ENCODE measurements at regions not wholly inside any gene's neighbourhood (a gene's known extent, or its start where the extent isn't known, plus 50 kb on each side); places are given as distances from the start of the nearest gene placed in this dataset.

DNA sequence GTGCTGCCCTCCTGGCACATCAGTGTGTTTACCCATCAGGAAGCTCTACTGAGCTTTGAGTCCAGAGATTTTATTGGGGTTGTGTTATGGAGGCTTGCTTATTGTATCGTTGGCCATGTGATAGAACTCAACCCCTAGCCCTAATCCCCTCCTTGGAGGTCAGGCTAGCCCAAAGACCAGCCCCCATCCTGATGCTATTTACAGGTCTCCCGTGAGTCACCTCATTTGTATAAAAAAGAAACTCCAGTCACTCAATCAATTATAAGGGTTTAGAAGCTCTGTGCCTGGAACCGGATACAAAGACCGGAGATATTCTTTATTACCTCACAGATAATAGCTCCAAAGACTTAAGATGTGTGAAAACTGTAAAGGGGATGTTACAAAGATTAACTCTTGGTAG lies 405.9 kb downstream of the CNTNAP4 start:
- ChIA-PET CTCF (no interaction called here), POLR2A (ENCODE audit: low non-redundant PET) (no interaction called here)
- no peak overlapping the region for H3K4me3 ChIP-seq (ENCODE audit: low read depth, low read length, poor library complexity, severe bottlenecking)
- H3K36me3 ChIP-seq (ENCODE audit: insufficient read depth, low read length, poor library complexity, severe bottlenecking): no peaks in the 10 kb centered on the region
- BruUV-seq (replicated peaks): no TSS peak
- H3K27ac ChIP-seq (ENCODE audit: low read depth, low read length, poor library complexity, severe bottlenecking): no peak overlapping the region
- no peak for DNase-seq (ENCODE audit: low spot score)
- H3K27me3 ChIP-seq (replicated peaks; ENCODE audit: insufficient read depth, low read depth, low read length, poor library complexity): peaks cover 5% of the 10 kb centered on the region
- H3K4me1 ChIP-seq (ENCODE audit: insufficient read depth, low read length, poor library complexity, severe bottlenecking): no peaks in the 10 kb centered on the region
- TF ChIP-seq EZH2 (IDR thresholded peaks at IDR 0.05; ENCODE audit: borderline replicate concordance, low read depth, low read length, poor library complexity, severe bottlenecking) (no peak), CTCF (conservative IDR thresholded peaks at IDR 0.05; ENCODE audit: low read depth, low read length) (no peak)
- intact Hi-C loops (cut with micrococcal nuclease; ENCODE audit: unreplicated experiment): no loop called here
- no peaks in the 10 kb centered on the region for H3K9me3 ChIP-seq (ENCODE audit: low read depth, low read length, poor library complexity, severe bottlenecking)

- no peaks in the 10 kb centered on the region for H3K27me3 ChIP-seq (replicated peaks; ENCODE audit: insufficient read depth, low read depth, low read length, poor library complexity)
- no peaks in the 10 kb centered on the region for H3K4me1 ChIP-seq (ENCODE audit: insufficient read depth, low read length, poor library complexity, severe bottlenecking)
- CTCF ChIA-PET: no interaction called here
- POLR2A ChIA-PET (ENCODE audit: low non-redundant PET): no interaction called here
- no peak overlapping the region for H3K27ac ChIP-seq (ENCODE audit: low read depth, low read length, poor library complexity, severe bottlenecking)
- H3K36me3 ChIP-seq (ENCODE audit: insufficient read depth, low read length, poor library complexity, severe bottlenecking): no peaks in the 10 kb centered on the region
- TF ChIP-seq EZH2 (IDR thresholded peaks at IDR 0.05; ENCODE audit: borderline replicate concordance, low read depth, low read length, poor library complexity, severe bottlenecking) (no peak), CTCF (conservative IDR thresholded peaks at IDR 0.05; ENCODE audit: low read depth, low read length) (no peak)
- BruUV-seq (replicated peaks): no TSS peak
- DNase-seq (ENCODE audit: low spot score): no peak
- no peaks in the 10 kb centered on the region for H3K9me3 ChIP-seq (ENCODE audit: low read depth, low read length, poor library complexity, severe bottlenecking)
- no peak overlapping the region for H3K4me3 ChIP-seq (ENCODE audit: low read depth, low read length, poor library complexity, severe bottlenecking)
- intact Hi-C loops (cut with micrococcal nuclease; ENCODE audit: unreplicated experiment): no loop called here
Measured at GRCh38 chr16:76696876-76697275, 419.7 kb downstream of the CNTNAP4 start.

DNA sequence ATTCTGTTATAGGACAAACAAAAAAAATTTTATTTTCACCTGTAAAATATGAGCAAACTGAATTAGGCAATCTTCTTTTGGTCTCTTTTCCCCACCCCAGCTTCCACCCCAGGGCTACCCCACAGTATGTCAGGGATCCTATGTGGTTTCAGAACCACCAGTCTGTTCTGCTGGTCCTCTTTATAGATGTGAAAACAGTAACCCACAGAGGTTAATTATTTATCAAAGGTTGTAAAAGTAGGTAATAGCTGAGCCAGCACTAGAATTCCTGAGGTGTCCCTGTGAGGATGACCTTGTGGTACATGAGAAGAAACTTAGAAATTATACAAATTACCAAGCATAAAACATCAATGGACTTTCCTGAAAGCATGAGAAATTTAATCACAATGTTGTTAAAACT lies 428.7 kb downstream of the CNTNAP4 start:
- ChIA-PET POLR2A (ENCODE audit: low non-redundant PET) (no interaction called here), CTCF (no interaction called here)
- intact Hi-C loops (cut with micrococcal nuclease; ENCODE audit: unreplicated experiment): no loop called here
- Histone ChIP-seq H3K4me3 (ENCODE audit: low read depth, low read length, poor library complexity, severe bottlenecking) (no peak overlapping the region), H3K36me3 (ENCODE audit: insufficient read depth, low read length, poor library complexity, severe bottlenecking) (no peaks in the 10 kb centered on the region), H3K9me3 (ENCODE audit: low read depth, low read length, poor library complexity, severe bottlenecking) (no peaks in the 10 kb centered on the region), H3K27ac (ENCODE audit: low read depth, low read length, poor library complexity, severe bottlenecking) (no peak overlapping the region), H3K27me3 (replicated peaks; ENCODE audit: insufficient read depth, low read depth, low read length, poor library complexity) (no peaks in the 10 kb centered on the region), H3K4me1 (ENCODE audit: insufficient read depth, low read length, poor library complexity, severe bottlenecking) (no peaks in the 10 kb centered on the region)
- TF ChIP-seq EZH2 (IDR thresholded peaks at IDR 0.05; ENCODE audit: borderline replicate concordance, low read depth, low read length, poor library complexity, severe bottlenecking): no peak
- no peak for TF ChIP-seq CTCF (conservative IDR thresholded peaks at IDR 0.05; ENCODE audit: low read depth, low read length)
- DNase-seq (ENCODE audit: low spot score): no peak
- no TSS peak for BruUV-seq (replicated peaks)
